ENCODE measurements at regions not wholly inside any gene's neighbourhood (a gene's known extent, or its start where the extent isn't known, plus 50 kb on each side); places are given as distances from the start of the nearest gene placed in this dataset.

- intact Hi-C loops (cut with DNase I): no loop called here
- Histone ChIP-seq H3K36me3 (no peaks in the 10 kb centered on the region), H3K27ac (no peak overlapping the region), H3K4me3 (replicated peaks in 1 of 3) (no peak overlapping the region), H3K27me3 (no peaks in the 10 kb centered on the region), H3K9me3 (no peaks in the 10 kb centered on the region), H3K4me1 (no peaks in the 10 kb centered on the region)
- no peak for DNase-seq
- 76 to 82% methylated on average over 2 of the region's 2 CpGs for WGBS, 2 donors
- TF ChIP-seq POLR2A (IDR thresholded peaks at IDR 0.05): no peak
- no peak for TF ChIP-seq CTCF (IDR thresholded peaks at IDR 0.05)
Measured at GRCh38 chr14:81751198-81751597, 217.5 kb upstream of the SEL1L start.

- Histone ChIP-seq H3K9me3 (no peaks in the 10 kb centered on the region), H3K4me3 (replicated peaks in 1 of 3) (no peak overlapping the region), H3K27ac (no peak overlapping the region), H3K27me3 (no peaks in the 10 kb centered on the region), H3K36me3 (no peaks in the 10 kb centered on the region), H3K4me1 (no peaks in the 10 kb centered on the region)
- TF ChIP-seq CTCF (IDR thresholded peaks at IDR 0.05) (no peak), POLR2A (IDR thresholded peaks at IDR 0.05) (no peak)
- DNase-seq: no peak
- intact Hi-C loops (cut with DNase I): no loop called here
- 91% methylated on average over 2 of the region's 2 CpGs for WGBS, 2 donors
Measured at GRCh38 chr14:81759541-81759940, 225.9 kb upstream of the SEL1L start.

- Histone ChIP-seq H3K36me3 (no peaks in the 10 kb centered on the region), H3K27me3 (no peaks in the 10 kb centered on the region), H3K27ac (no peak overlapping the region), H3K9me3 (no peaks in the 10 kb centered on the region), H3K4me3 (replicated peaks in 1 of 3) (no peak overlapping the region), H3K4me1 (no peaks in the 10 kb centered on the region)
- no peak for TF ChIP-seq POLR2A (IDR thresholded peaks at IDR 0.05)
- TF ChIP-seq CTCF (IDR thresholded peaks at IDR 0.05): no peak
- intact Hi-C loops (cut with DNase I): no loop called here
- 82 to 84% methylated on average over 3 of the region's 3 CpGs for WGBS, 2 donors
- no peak for DNase-seq
Measured at GRCh38 chr14:81765651-81766275, 232.1 kb upstream of the SEL1L start.

GRCh38 chr14:81766321-81766915 is 232.8 kb upstream of the SEL1L start:
- intact Hi-C loops (cut with DNase I): no loop called here
- Histone ChIP-seq H3K27me3 (no peaks in the 10 kb centered on the region), H3K9me3 (no peaks in the 10 kb centered on the region), H3K4me3 (replicated peaks in 1 of 3) (no peak overlapping the region), H3K36me3 (no peaks in the 10 kb centered on the region), H3K27ac (no peak overlapping the region), H3K4me1 (no peaks in the 10 kb centered on the region)
- DNase-seq: no peak
- TF ChIP-seq POLR2A (IDR thresholded peaks at IDR 0.05) (no peak), CTCF (IDR thresholded peaks at IDR 0.05) (no peak)
- WGBS, 2 donors: 81 to 90% methylated on average over 4 of the region's 4 CpGs

- Histone ChIP-seq H3K4me1 (no peaks in the 10 kb centered on the region), H3K4me3 (replicated peaks in 1 of 3) (no peak overlapping the region), H3K27ac (no peak overlapping the region), H3K36me3 (no peaks in the 10 kb centered on the region), H3K9me3 (no peaks in the 10 kb centered on the region), H3K27me3 (no peaks in the 10 kb centered on the region)
- intact Hi-C loops (cut with DNase I): no loop called here
- 93 to 94% methylated on average over 2 of the region's 2 CpGs for WGBS, 2 donors
- no peak for DNase-seq
- no peak for TF ChIP-seq CTCF (IDR thresholded peaks at IDR 0.05)
Measured at GRCh38 chr14:81767266-81767995, 233.8 kb upstream of the SEL1L start.
